Suprapubic skin (tissue), 3 donors: ENCODE measurements at regions not wholly inside any gene's neighbourhood (a gene's known extent, or its start where the extent isn't known, plus 50 kb on each side); places are given as distances from the start of the nearest gene placed in this dataset.

Experiments
- POLR2AphosphoS5 ChIP-seq, 3 donors: sonication (generic); formaldehyde crosslinking; IDR thresholded peaks; one replicate each; pipeline ENCODE4 v1.6.1; 2017; ENCODE audit warnings: antibody characterized with exemption in 3 of 3
- TF ChIP-seq, protein P1 (sequence below), 2 donors: fragments of 200-600 bp in 1 of 2; fragments of 450-650 bp in 1 of 2; sonication (generic) in 1 of 2; IDR thresholded peaks; one replicate each; pipeline ENCODE4 v1.5.1; 2016 to 2019; ENCODE audit warnings: antibody characterized with exemption in 2 of 2, mild to moderate bottlenecking in 1 of 2, moderate library complexity in 1 of 2

DNA sequence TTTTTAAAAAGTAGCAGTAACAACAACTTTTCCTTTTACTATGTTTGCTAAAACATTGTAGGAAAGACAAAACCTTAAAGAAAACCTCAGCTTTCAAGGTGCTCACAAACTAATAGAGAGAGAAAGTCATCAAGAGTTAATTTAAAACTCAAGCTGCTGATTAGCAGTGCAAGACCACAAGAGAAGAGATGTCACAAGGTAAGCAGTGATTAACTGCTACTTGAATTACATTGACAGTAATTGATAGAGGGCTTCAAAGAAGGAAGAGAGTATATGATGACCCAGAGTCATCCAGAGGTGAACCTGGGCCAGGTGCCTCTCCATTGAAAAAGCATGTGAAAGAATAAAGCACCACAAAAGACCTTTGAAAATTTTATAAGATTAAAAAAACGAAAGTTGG lies 939.6 kb upstream of the CNTNAP5 start:
- TF ChIP-seq, protein P1, sequence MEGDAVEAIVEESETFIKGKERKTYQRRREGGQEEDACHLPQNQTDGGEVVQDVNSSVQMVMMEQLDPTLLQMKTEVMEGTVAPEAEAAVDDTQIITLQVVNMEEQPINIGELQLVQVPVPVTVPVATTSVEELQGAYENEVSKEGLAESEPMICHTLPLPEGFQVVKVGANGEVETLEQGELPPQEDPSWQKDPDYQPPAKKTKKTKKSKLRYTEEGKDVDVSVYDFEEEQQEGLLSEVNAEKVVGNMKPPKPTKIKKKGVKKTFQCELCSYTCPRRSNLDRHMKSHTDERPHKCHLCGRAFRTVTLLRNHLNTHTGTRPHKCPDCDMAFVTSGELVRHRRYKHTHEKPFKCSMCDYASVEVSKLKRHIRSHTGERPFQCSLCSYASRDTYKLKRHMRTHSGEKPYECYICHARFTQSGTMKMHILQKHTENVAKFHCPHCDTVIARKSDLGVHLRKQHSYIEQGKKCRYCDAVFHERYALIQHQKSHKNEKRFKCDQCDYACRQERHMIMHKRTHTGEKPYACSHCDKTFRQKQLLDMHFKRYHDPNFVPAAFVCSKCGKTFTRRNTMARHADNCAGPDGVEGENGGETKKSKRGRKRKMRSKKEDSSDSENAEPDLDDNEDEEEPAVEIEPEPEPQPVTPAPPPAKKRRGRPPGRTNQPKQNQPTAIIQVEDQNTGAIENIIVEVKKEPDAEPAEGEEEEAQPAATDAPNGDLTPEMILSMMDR (IDR thresholded peaks at IDR 0.05), result no peak
- no peak for TF ChIP-seq POLR2AphosphoS5 (IDR thresholded peaks at IDR 0.05)
